CD14-positive monocyte (primary cell): ENCODE measurements at regions not wholly inside any gene's neighbourhood (a gene's known extent, or its start where the extent isn't known, plus 50 kb on each side); places are given as distances from the start of the nearest gene placed in this dataset.

ENCODE experiments used
- DNase-seq, 3 donors: peaks; one replicate each; pipeline ENCODE4 v3.0.0-alpha.2; 2011 to 2022
- H2AFZ ChIP-seq: 2 replicates; pipeline ENCODE4 v1.6.0; 2012; ENCODE audit warnings: mild to moderate bottlenecking, low read depth, low read length, inconsistent platforms; ENCODE audit not compliant: insufficient read depth, poor library complexity, severe bottlenecking
- H3K27ac ChIP-seq, 2 donors: 1 replicate in 1 of 2; 2 replicates in 1 of 2; pipeline ENCODE4 v1.5.1; 2012 to 2013; ENCODE audit warnings: low read length in 2 of 2, control low read depth in 1 of 2, inconsistent platforms in 1 of 2, low read depth in 1 of 2, mild to moderate bottlenecking in 1 of 2
- H3K27me3 ChIP-seq, 2 donors: one replicate each; pipeline versions ENCODE4 v1.6.0 to v1.6.1; 2011 to 2013; ENCODE audit warnings: low read length in 2 of 2; ENCODE audit not compliant: control insufficient read depth in 2 of 2, insufficient read depth in 2 of 2
- H3K36me3 ChIP-seq, 2 donors: replicated peaks in 1 of 2; 1 replicate in 1 of 2; 2 replicates in 1 of 2; pipeline versions ENCODE4 v1.5.1 to v1.6.1; 2012 to 2013; ENCODE audit warnings: low read length in 2 of 2, control low read depth in 1 of 2, inconsistent platforms in 1 of 2, mild to moderate bottlenecking in 1 of 2; ENCODE audit not compliant: insufficient read depth in 2 of 2, control insufficient read depth in 1 of 2
- H3K4me1 ChIP-seq, 2 donors: 1 replicate in 1 of 2; 2 replicates in 1 of 2; pipeline versions ENCODE4 v1.5.1 to v1.6.1; 2012 to 2013; ENCODE audit warnings: low read length in 2 of 2, control low read depth in 1 of 2, inconsistent platforms in 1 of 2, mild to moderate bottlenecking in 1 of 2, moderate library complexity in 1 of 2; ENCODE audit not compliant: insufficient read depth in 2 of 2, control insufficient read depth in 1 of 2
- H3K4me2 ChIP-seq: replicated peaks from 2 replicates; pipeline ENCODE3; 2012; ENCODE audit warnings: low read length, moderate library complexity, mild to moderate bottlenecking; ENCODE audit not compliant: poor library complexity, severe bottlenecking; ENCODE audit errors: extremely low read depth
- H3K4me3 ChIP-seq, 3 experiments: fragments of 200-600 bp in 1 of 3; sonication (generic) in 1 of 3; replicated peaks in 1 of 3; 1 replicate in 2 of 3; 2 replicates in 1 of 3; pipeline ENCODE4 v1.5.1; 2011 to 2013; ENCODE audit warnings: low read length in 3 of 3, mild to moderate bottlenecking in 3 of 3, control low read depth in 2 of 3, low read depth in 2 of 3, inconsistent platforms in 1 of 3, moderate library complexity in 1 of 3
- H3K79me2 ChIP-seq: 2 replicates; pipeline ENCODE4 v1.6.0; 2012; ENCODE audit warnings: mild to moderate bottlenecking, control low read depth, inconsistent platforms, low read length, moderate library complexity; ENCODE audit not compliant: insufficient read depth
- H3K9ac ChIP-seq: 2 replicates; pipeline ENCODE4 v1.6.0; 2017; ENCODE audit warnings: low read length, mild to moderate bottlenecking; ENCODE audit not compliant: insufficient read depth, poor library complexity, severe bottlenecking
- H3K9me3 ChIP-seq, 2 donors: replicated peaks in 1 of 2; 1 replicate in 1 of 2; 2 replicates in 1 of 2; pipeline versions ENCODE4 v1.5.1 to v1.6.1; 2012 to 2013; ENCODE audit warnings: low read length in 2 of 2, control low read depth in 1 of 2; ENCODE audit not compliant: control insufficient read depth in 1 of 2, insufficient read depth in 1 of 2
- H4K20me1 ChIP-seq: 2 replicates; pipeline ENCODE4 v1.6.0; 2012; ENCODE audit warnings: mild to moderate bottlenecking, low read length, control low read depth, moderate library complexity; ENCODE audit not compliant: insufficient read depth
- H3K27ac Mint-ChIP-seq, 7 donors: one replicate each; pipeline ENCODE4 v1.8.0; 2020; ENCODE audit warnings: mild to moderate bottlenecking in 7 of 7, mixed read lengths in 7 of 7, moderate library complexity in 6 of 7, inconsistent platforms in 2 of 7
- H3K27me3 Mint-ChIP-seq, 3 donors: one replicate each; pipeline ENCODE4 v1.8.0; 2021 to 2022; ENCODE audit warnings: low read depth in 3 of 3, mild to moderate bottlenecking in 3 of 3, mixed read lengths in 3 of 3, moderate library complexity in 3 of 3, inconsistent platforms in 1 of 3
- H3K36me3 Mint-ChIP-seq, 2 donors: one replicate each; pipeline ENCODE4 v1.8.0; 2020; ENCODE audit warnings: mixed read lengths in 2 of 2, inconsistent platforms in 1 of 2, mild to moderate bottlenecking in 1 of 2
- H3K4me1 Mint-ChIP-seq: one replicate; pipeline ENCODE4 v1.8.0; 2020; ENCODE audit warnings: mild to moderate bottlenecking, mixed read lengths
- H3K4me3 Mint-ChIP-seq, 2 donors: one replicate each; pipeline ENCODE4 v1.8.0; 2020; ENCODE audit warnings: mild to moderate bottlenecking in 2 of 2, mixed read lengths in 2 of 2, moderate library complexity in 1 of 2
- H3K9me3 Mint-ChIP-seq, 7 donors: one replicate each; pipeline ENCODE4 v1.8.0; 2020 to 2022; ENCODE audit warnings: mixed read lengths in 7 of 7, mild to moderate bottlenecking in 6 of 7, moderate library complexity in 6 of 7, inconsistent platforms in 2 of 7
- CTCF ChIP-seq: fragments of 200-600 bp; IDR thresholded peaks from one replicate; pipeline ENCODE4 v1.8.0; 2022; ENCODE audit warnings: antibody characterized with exemption, mild to moderate bottlenecking
- WGBS: methylation state at CpG from one replicate; pipeline ENCODE4 v1.1.5; 2013; ENCODE audit warnings: missing lambda C conversion rate; ENCODE audit not compliant: insufficient coverage; 5-methylcytosine and 5-hydroxymethylcytosine counted together
- intact Hi-C, 2 donors: fragments of 100-400 bp; cut with micrococcal nuclease; formaldehyde crosslinking; loops; one replicate each; pipeline versions ENCODE4 v1.15.0 to v1.15.1; 2023

DNA sequence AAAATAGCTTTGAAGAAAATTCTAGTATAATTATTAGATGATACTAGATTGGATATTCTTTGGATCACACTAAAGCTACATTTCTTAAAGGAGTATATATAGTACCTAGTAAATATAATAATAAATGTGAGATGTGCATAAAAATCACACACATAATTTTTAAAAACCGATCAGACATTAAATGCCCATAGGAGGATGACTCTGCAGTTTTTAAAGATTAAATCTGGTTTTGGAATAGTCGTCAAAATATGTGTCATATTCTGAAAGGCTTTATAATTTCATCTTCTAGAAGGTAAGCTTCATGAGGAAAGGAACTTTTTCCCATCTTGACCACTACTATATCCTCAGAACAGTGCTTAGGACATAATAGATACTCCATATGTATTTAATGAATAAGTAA, 169.0 kb downstream of the NRIP1 start:
- no peak overlapping the region for H3K9ac ChIP-seq
- DNase-seq, result no peak
- no peak overlapping the region for H3K4me3 ChIP-seq
- no peak overlapping the region for H2AFZ ChIP-seq
- peaks cover 0 to 4% (median 0%) of the 10 kb centered on the region in 3 donors for H3K27me3 Mint-ChIP-seq
- TF ChIP-seq CTCF, result no peak
- no peaks in the 10 kb centered on the region for H3K4me1 Mint-ChIP-seq
- no peak overlapping the region for H3K27ac Mint-ChIP-seq
- no peak overlapping the region for H3K4me2 ChIP-seq
- intact Hi-C loops, result no loop called here
- no peak overlapping the region for H3K27ac ChIP-seq
- H3K36me3 ChIP-seq, result no peaks in the 10 kb centered on the region
- no peaks in the 10 kb centered on the region for H3K9me3 ChIP-seq
- no peaks in the 10 kb centered on the region for H3K4me1 ChIP-seq
- no peaks in the 10 kb centered on the region for H4K20me1 ChIP-seq
- no peaks in the 10 kb centered on the region for H3K79me2 ChIP-seq
- H3K4me3 Mint-ChIP-seq, result no peak overlapping the region
- peaks cover 0 to 5% (median 2%) of the 10 kb centered on the region in 7 donors for H3K9me3 Mint-ChIP-seq
- H3K36me3 Mint-ChIP-seq, result no peaks in the 10 kb centered on the region
- H3K27me3 ChIP-seq, result no peaks in the 10 kb centered on the region
- no CpG with 5 or more reads among the region's 2 CpGs for WGBS

DNA sequence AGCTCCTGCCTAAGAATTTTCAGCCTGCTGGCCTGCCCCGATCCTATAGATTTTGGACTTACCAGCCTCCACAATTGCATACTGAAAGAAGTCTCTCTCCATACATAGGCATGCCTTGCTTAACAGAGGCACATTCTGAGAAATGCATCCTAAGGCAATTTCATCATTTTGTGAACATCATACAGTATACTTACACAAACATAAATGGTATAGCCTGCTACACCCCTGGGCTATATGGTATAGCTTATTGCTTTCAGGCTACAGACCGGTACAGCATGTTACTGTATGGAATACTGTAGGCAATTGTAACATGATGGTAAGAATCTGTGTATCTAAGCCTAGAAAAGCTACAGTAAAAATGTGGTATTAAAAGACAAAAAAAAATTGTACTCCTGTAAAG, 174.7 kb downstream of the NRIP1 start:
- H3K9me3 Mint-ChIP-seq, result peaks cover 0 to 4% (median 0%) of the 10 kb centered on the region in 7 donors
- H3K36me3 Mint-ChIP-seq, result no peaks in the 10 kb centered on the region
- H3K27me3 Mint-ChIP-seq, result no peaks in the 10 kb centered on the region
- no peak for TF ChIP-seq CTCF
- peak overlapping the region in 1 of 7 donors; percentile 82 for H3K27ac Mint-ChIP-seq
- H2AFZ ChIP-seq, result no peak overlapping the region
- WGBS, result 100% methylated on average over 2 of the region's 2 CpGs
- H3K27me3 ChIP-seq, result no peaks in the 10 kb centered on the region
- no peaks in the 10 kb centered on the region for H3K79me2 ChIP-seq
- H3K9ac ChIP-seq, result no peak overlapping the region
- no peak overlapping the region for H3K4me3 Mint-ChIP-seq
- intact Hi-C loops, result no loop called here
- H3K4me1 ChIP-seq, result peaks cover 4 to 7% of the 10 kb centered on the region in 2 donors
- H3K4me2 ChIP-seq, result no peak overlapping the region
- no peak overlapping the region for H3K4me3 ChIP-seq
- no peaks in the 10 kb centered on the region for H3K9me3 ChIP-seq
- no peaks in the 10 kb centered on the region for H4K20me1 ChIP-seq
- DNase-seq, result no peak
- no peaks in the 10 kb centered on the region for H3K36me3 ChIP-seq
- no peak overlapping the region for H3K27ac ChIP-seq
- peaks cover 10% of the 10 kb centered on the region for H3K4me1 Mint-ChIP-seq
